ENCODE measurements at regions not wholly inside any gene's neighbourhood (a gene's known extent, or its start where the extent isn't known, plus 50 kb on each side); places are given as distances from the start of the nearest gene placed in this dataset.

DNA sequence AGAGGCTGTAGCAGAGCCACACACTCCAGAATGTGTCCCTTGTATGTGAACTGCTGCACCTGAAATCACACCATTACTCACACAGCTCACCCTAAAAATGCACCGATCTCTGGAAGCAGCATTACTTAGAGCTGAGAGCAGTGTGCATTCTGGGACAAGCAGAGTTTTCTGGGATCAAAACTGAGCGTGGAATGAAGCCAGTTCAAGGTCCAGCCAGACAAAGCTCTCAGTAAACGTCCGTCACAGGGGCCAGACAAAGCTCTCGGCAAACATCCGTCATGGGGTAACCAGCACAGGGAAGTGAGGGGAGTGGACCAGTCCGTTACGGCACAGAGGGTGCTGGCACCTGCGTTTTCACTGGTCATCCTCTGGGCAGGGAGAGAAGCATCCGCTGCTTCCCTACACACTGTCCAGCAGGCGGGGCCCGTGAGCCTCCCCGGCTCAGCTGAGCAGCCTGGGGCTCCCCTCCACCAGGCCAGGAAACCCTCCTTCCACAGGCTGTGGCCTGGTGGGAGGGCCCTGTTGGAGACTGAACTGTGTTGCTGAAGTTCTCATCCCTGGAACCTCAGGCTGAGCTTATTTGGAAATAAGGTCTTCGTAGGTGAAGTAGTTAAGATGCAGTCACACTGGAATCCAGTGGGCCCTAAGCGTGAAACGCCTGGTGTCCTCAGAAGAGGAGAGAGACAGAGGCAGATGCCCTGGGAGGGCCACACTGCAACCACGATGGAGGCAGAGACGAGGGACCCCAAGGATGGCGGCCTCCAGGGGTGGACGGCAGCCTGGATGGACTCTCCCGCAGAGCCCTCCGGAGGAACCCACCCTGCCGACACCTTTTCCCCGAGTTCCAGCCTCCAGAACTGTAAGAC is 883.9 kb downstream of the BRD1 start (continued):
- TF ChIP-seq ZNF768 (CRISPR knock-in tag; IDR thresholded peaks at IDR 0.05) (peak; percentile 68), ZSCAN21 (CRISPR knock-in tag; IDR thresholded peaks at IDR 0.05; ENCODE audit: borderline replicate concordance) (peak; percentile 82; the same call in 1 of the 2 replicates), CHD4 (IDR thresholded peaks at IDR 0.05; ENCODE audit: borderline replicate concordance, low read length) (peak; percentile 41; the same call in 1 of the 2 replicates), SRY (CRISPR knock-in tag; IDR thresholded peaks at IDR 0.05) (no peak; the same call in 1 of the 2 replicates), ARNTL (CRISPR knock-in tag; IDR thresholded peaks at IDR 0.05) (peak; percentile 87), ONECUT2 (CRISPR knock-in tag; IDR thresholded peaks at IDR 0.05) (no peak), ZFY (CRISPR knock-in tag; IDR thresholded peaks at IDR 0.05) (peak; percentile 69), ZNF891 (CRISPR knock-in tag; IDR thresholded peaks at IDR 0.05) (0 out of 2 replicates have a peak, but pooled peaks have one; percentile 30), EZH2 (conservative IDR thresholded peaks at IDR 0.05; ENCODE audit: low read depth, low read length) (no peak), ZSCAN30 (CRISPR knock-in tag; IDR thresholded peaks at IDR 0.05) (no peak), ZNF766 (CRISPR knock-in tag; IDR thresholded peaks at IDR 0.05; ENCODE audit: borderline replicate concordance) (no peak), GFI1 (CRISPR knock-in tag; IDR thresholded peaks at IDR 0.05; ENCODE audit: borderline replicate concordance) (no peak), REPIN1 (CRISPR knock-in tag; IDR thresholded peaks at IDR 0.05; ENCODE audit: borderline replicate concordance, low read depth) (peak; percentile 89), ZNF7 (CRISPR knock-in tag; IDR thresholded peaks at IDR 0.05) (no peak), ZNF780A (CRISPR knock-in tag; IDR thresholded peaks at IDR 0.05) (peak; percentile 62; the same call in 1 of the 2 replicates), ZNF446 (CRISPR knock-in tag; IDR thresholded peaks at IDR 0.05) (no peak), SAFB2 (CRISPR knock-in tag; IDR thresholded peaks at IDR 0.05; ENCODE audit: borderline replicate concordance, low read depth) (no peak), ZNF256 (CRISPR knock-in tag; conservative IDR thresholded peaks at IDR 0.05) (no peak)
- TF ChIP-seq, protein P1, sequence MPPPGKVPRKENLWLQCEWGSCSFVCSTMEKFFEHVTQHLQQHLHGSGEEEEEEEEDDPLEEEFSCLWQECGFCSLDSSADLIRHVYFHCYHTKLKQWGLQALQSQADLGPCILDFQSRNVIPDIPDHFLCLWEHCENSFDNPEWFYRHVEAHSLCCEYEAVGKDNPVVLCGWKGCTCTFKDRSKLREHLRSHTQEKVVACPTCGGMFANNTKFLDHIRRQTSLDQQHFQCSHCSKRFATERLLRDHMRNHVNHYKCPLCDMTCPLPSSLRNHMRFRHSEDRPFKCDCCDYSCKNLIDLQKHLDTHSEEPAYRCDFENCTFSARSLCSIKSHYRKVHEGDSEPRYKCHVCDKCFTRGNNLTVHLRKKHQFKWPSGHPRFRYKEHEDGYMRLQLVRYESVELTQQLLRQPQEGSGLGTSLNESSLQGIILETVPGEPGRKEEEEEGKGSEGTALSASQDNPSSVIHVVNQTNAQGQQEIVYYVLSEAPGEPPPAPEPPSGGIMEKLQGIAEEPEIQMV (CRISPR knock-in tag; IDR thresholded peaks at IDR 0.05; ENCODE audit: low read depth) = peak; percentile 88; the same call in 1 of the 2 replicates
- TF ChIP-seq, protein P2, sequence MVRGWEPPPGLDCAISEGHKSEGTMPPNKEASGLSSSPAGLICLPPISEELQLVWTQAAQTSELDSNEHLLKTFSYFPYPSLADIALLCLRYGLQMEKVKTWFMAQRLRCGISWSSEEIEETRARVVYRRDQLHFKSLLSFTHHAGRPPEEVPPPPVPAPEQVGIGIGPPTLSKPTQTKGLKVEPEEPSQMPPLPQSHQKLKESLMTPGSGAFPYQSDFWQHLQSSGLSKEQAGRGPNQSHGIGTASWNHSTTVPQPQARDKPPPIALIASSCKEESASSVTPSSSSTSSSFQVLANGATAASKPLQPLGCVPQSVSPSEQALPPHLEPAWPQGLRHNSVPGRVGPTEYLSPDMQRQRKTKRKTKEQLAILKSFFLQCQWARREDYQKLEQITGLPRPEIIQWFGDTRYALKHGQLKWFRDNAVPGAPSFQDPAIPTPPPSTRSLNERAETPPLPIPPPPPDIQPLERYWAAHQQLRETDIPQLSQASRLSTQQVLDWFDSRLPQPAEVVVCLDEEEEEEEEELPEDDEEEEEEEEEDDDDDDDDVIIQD (CRISPR knock-in tag; IDR thresholded peaks at IDR 0.05; ENCODE audit: low read depth) = no peak
- TF ChIP-seq, protein P3, sequence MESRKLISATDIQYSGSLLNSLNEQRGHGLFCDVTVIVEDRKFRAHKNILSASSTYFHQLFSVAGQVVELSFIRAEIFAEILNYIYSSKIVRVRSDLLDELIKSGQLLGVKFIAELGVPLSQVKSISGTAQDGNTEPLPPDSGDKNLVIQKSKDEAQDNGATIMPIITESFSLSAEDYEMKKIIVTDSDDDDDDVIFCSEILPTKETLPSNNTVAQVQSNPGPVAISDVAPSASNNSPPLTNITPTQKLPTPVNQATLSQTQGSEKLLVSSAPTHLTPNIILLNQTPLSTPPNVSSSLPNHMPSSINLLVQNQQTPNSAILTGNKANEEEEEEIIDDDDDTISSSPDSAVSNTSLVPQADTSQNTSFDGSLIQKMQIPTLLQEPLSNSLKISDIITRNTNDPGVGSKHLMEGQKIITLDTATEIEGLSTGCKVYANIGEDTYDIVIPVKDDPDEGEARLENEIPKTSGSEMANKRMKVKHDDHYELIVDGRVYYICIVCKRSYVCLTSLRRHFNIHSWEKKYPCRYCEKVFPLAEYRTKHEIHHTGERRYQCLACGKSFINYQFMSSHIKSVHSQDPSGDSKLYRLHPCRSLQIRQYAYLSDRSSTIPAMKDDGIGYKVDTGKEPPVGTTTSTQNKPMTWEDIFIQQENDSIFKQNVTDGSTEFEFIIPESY (CRISPR knock-in tag; IDR thresholded peaks at IDR 0.05) = peak; percentile 69
- TF ChIP-seq, protein P4, sequence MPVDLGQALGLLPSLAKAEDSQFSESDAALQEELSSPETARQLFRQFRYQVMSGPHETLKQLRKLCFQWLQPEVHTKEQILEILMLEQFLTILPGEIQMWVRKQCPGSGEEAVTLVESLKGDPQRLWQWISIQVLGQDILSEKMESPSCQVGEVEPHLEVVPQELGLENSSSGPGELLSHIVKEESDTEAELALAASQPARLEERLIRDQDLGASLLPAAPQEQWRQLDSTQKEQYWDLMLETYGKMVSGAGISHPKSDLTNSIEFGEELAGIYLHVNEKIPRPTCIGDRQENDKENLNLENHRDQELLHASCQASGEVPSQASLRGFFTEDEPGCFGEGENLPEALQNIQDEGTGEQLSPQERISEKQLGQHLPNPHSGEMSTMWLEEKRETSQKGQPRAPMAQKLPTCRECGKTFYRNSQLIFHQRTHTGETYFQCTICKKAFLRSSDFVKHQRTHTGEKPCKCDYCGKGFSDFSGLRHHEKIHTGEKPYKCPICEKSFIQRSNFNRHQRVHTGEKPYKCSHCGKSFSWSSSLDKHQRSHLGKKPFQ (CRISPR knock-in tag; IDR thresholded peaks at IDR 0.05; ENCODE audit: insufficient replicate concordance) = peak; percentile 81
- TF ChIP-seq, protein P5, sequence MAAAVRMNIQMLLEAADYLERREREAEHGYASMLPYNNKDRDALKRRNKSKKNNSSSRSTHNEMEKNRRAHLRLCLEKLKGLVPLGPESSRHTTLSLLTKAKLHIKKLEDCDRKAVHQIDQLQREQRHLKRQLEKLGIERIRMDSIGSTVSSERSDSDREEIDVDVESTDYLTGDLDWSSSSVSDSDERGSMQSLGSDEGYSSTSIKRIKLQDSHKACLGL (CRISPR knock-in tag; IDR thresholded peaks at IDR 0.05) = 0 out of 2 replicates have a peak, but pooled peaks have one; percentile 20

All from HepG2 (cell line).